ENCODE measurements at regions not wholly inside any gene's neighbourhood (a gene's known extent, or its start where the extent isn't known, plus 50 kb on each side); places are given as distances from the start of the nearest gene placed in this dataset.

- H3K27ac ChIP-seq: peak overlapping the region in 2 of 4 donors; percentile 9 to 24
- H3K4me3 ChIP-seq: no peak overlapping the region
- TF ChIP-seq POLR2A (IDR thresholded peaks at IDR 0.05) (no peak), EP300 (IDR thresholded peaks at IDR 0.05) (no peak), POLR2AphosphoS5 (IDR thresholded peaks at IDR 0.05) (no peak)
- TF ChIP-seq, protein P1, sequence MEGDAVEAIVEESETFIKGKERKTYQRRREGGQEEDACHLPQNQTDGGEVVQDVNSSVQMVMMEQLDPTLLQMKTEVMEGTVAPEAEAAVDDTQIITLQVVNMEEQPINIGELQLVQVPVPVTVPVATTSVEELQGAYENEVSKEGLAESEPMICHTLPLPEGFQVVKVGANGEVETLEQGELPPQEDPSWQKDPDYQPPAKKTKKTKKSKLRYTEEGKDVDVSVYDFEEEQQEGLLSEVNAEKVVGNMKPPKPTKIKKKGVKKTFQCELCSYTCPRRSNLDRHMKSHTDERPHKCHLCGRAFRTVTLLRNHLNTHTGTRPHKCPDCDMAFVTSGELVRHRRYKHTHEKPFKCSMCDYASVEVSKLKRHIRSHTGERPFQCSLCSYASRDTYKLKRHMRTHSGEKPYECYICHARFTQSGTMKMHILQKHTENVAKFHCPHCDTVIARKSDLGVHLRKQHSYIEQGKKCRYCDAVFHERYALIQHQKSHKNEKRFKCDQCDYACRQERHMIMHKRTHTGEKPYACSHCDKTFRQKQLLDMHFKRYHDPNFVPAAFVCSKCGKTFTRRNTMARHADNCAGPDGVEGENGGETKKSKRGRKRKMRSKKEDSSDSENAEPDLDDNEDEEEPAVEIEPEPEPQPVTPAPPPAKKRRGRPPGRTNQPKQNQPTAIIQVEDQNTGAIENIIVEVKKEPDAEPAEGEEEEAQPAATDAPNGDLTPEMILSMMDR (IDR thresholded peaks at IDR 0.05): no peak
- WGBS, 2 donors (ENCODE audit: low coverage in 1 of 2): 9 to 14% methylated on average over 4 of the region's 4 CpGs
- H3K4me1 ChIP-seq: no peaks in the 10 kb centered on the region
- peaks cover 0 to 4% (median 0%) of the 10 kb centered on the region in 3 donors for H3K9me3 ChIP-seq
- no peaks in the 10 kb centered on the region for H3K36me3 ChIP-seq
- no peak for ATAC-seq
- H3K27me3 ChIP-seq: no peaks in the 10 kb centered on the region
These were observed 170.9 kb downstream of the POLR1F start for GRCh38 chr7:19537942-19538401.

GRCh38 chr7:19533266-19533665 is 175.6 kb downstream of the POLR1F start:
- H3K4me3 ChIP-seq: no peak overlapping the region
- H3K27ac ChIP-seq: no peak overlapping the region
- WGBS, 2 donors (ENCODE audit: low coverage in 1 of 2): 89 to 100% methylated on average over 1 of the region's 1 CpG
- no peaks in the 10 kb centered on the region for H3K9me3 ChIP-seq
- no peak for ATAC-seq
- TF ChIP-seq POLR2A (IDR thresholded peaks at IDR 0.05) (no peak), EP300 (IDR thresholded peaks at IDR 0.05) (no peak), POLR2AphosphoS5 (IDR thresholded peaks at IDR 0.05) (no peak)
- TF ChIP-seq, protein P1 (IDR thresholded peaks at IDR 0.05): no peak
- H3K36me3 ChIP-seq: no peaks in the 10 kb centered on the region
- no peaks in the 10 kb centered on the region for H3K27me3 ChIP-seq
- no peaks in the 10 kb centered on the region for H3K4me1 ChIP-seq

DNA sequence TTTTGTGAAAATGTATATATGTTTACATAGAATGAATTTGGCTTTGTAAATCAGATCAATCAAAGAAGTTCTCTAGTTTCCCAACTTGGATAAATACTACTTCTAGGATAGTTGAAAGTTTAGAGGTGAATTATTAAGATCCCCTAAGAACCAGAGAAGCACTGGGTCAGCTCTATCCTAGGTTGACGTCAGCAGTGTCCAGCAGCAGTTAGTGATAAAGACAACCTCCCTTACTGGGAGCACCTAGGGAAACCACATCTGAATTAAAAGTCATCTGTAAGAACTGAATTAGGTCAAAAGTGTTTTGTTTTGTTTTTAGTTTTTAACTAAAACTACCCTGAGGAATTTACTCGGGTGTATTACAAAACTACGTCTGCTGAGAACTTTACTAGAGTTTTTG is 178.0 kb downstream of the POLR1F start:
- no peak for TF ChIP-seq EP300 (IDR thresholded peaks at IDR 0.05)
- TF ChIP-seq, protein P1 (IDR thresholded peaks at IDR 0.05): no peak
- no peak for TF ChIP-seq POLR2A (IDR thresholded peaks at IDR 0.05)
- no peak for TF ChIP-seq POLR2AphosphoS5 (IDR thresholded peaks at IDR 0.05)
- no peak overlapping the region for H3K27ac ChIP-seq
- H3K36me3 ChIP-seq: no peaks in the 10 kb centered on the region
- no peak overlapping the region for H3K4me3 ChIP-seq
- H3K27me3 ChIP-seq: no peaks in the 10 kb centered on the region
- H3K4me1 ChIP-seq: no peaks in the 10 kb centered on the region
- H3K9me3 ChIP-seq: no peaks in the 10 kb centered on the region
- ATAC-seq: no peak
- WGBS, 2 donors (ENCODE audit: low coverage in 1 of 2): 60 to 81% methylated on average over 3 of the region's 3 CpGs

GRCh38 chr7:19530261-19530660 is 178.6 kb downstream of the POLR1F start:
- no peaks in the 10 kb centered on the region for H3K9me3 ChIP-seq
- no peak overlapping the region for H3K27ac ChIP-seq
- no peak for ATAC-seq
- no peak for TF ChIP-seq EP300 (IDR thresholded peaks at IDR 0.05)
- TF ChIP-seq, protein P1 (IDR thresholded peaks at IDR 0.05): no peak
- no peak for TF ChIP-seq POLR2AphosphoS5 (IDR thresholded peaks at IDR 0.05)
- TF ChIP-seq POLR2A (IDR thresholded peaks at IDR 0.05): no peak
- H3K36me3 ChIP-seq: no peaks in the 10 kb centered on the region
- no peaks in the 10 kb centered on the region for H3K4me1 ChIP-seq
- no peaks in the 10 kb centered on the region for H3K27me3 ChIP-seq
- H3K4me3 ChIP-seq: no peak overlapping the region

- no peaks in the 10 kb centered on the region for H3K27me3 ChIP-seq
- 39 to 49% methylated on average over 2 of the region's 2 CpGs for WGBS, 2 donors (ENCODE audit: low coverage in 1 of 2)
- no peaks in the 10 kb centered on the region for H3K9me3 ChIP-seq
- H3K4me1 ChIP-seq: no peaks in the 10 kb centered on the region
- H3K27ac ChIP-seq: no peak overlapping the region
- TF ChIP-seq EP300 (IDR thresholded peaks at IDR 0.05): no peak
- TF ChIP-seq, protein P1 (IDR thresholded peaks at IDR 0.05): no peak
- no peak for TF ChIP-seq POLR2A (IDR thresholded peaks at IDR 0.05)
- no peak for TF ChIP-seq POLR2AphosphoS5 (IDR thresholded peaks at IDR 0.05)
- H3K36me3 ChIP-seq: no peaks in the 10 kb centered on the region
- no peak overlapping the region for H3K4me3 ChIP-seq
- no peak for ATAC-seq
These were observed 182.2 kb downstream of the POLR1F start for GRCh38 chr7:19526639-19527038.

All from gastroesophageal sphincter (tissue), 4 donors.